NCI-H1436 treated with DMSO at 0.1 percent for 48 hours (cell line): ENCODE measurements at regions not wholly inside any gene's neighbourhood (a gene's known extent, or its start where the extent isn't known, plus 50 kb on each side); places are given as distances from the start of the nearest gene placed in this dataset.
"Not testable (repeated sequence)": the region's sequence is repeated elsewhere in the genome, so short reads cannot be mapped to it uniquely, and the experiment has no call there.

Source experiments
- DNase-seq: peaks from one replicate; lab custom pipeline; 2025; lab: John Stamatoyannopoulos, UW

DNA sequence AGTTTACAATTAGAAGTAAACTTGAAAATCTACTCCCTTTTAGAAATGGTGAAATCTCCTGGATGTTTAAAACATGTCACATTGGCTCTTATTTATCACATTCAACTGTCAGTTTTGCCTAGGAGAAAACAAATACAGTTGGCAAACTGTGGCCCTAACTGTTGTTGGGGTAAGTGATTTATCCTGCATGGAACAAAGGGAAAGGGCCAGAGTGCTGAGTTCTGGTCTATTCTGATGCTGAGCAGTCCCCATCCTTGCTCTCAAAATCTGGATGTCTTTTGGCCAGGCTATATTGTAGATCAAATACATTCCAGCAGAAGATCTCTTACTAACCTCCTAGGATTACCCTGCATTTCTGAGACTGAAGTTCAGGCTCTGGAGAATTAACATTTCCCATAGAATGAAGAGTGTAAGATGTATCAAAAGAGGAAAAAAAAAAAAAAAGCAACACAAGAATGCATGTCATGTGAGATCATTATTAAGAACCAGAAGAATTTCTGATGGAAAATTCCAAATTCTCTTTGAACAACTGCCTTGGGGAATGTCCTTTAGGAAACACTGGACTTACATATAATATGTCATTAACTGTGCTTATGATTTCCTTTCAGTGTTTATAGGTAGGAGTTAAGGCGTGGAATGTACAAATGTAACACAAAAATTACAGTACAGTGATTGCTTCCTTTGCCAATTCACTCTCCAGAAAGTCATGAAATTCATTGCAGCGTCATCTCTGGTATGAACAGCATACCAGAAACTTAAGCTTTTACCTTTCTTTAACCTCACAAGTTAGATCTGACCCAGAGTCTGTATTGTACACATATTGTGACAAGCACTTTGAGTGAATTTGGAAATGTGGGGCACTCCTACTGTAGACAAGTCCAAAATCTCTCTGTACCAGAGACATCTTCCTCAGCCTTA, 1012.5 kb upstream of the LCORL start:
- DNase-seq, result no peak

DNA sequence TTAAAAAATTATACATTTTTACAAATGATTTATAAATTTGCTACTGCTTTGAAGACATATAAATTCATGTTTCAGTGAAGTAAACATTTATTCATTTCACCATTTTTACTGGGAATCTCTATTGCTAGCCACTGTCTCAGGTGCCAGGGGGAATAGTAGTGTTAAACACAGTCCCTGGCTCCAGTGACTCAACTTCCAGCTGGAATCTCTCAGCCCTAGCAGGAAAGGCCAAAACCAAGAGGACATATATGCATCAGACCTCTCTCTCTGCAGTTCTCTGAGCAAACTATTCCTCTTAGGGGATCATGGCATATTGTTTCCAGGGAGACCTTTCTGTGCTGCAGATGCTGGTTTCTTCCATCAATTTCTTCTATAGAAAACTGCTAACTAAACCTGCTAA, 1009.0 kb upstream of the LCORL start:
- DNase-seq, result no peak

DNA sequence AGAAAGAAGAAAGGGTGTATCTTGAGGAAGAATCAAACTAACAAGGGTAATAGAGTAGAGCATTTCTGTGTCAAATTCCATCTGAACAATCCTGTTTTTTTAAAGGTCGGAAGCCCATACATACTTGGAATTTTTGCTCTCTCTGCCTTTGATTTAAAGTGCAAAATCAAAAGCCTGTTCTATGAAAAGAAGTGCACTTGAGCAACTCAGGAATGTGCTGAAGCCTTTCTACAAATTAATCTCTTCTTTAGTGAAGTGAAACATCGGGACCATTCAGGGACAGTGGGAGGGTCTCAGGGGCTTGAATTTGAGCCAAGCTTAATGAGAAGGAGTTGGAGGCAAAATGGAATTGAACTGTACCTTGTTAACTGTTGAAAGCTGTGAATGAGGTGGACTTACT, 1008.5 kb upstream of the LCORL start:
- no peak for DNase-seq

DNA sequence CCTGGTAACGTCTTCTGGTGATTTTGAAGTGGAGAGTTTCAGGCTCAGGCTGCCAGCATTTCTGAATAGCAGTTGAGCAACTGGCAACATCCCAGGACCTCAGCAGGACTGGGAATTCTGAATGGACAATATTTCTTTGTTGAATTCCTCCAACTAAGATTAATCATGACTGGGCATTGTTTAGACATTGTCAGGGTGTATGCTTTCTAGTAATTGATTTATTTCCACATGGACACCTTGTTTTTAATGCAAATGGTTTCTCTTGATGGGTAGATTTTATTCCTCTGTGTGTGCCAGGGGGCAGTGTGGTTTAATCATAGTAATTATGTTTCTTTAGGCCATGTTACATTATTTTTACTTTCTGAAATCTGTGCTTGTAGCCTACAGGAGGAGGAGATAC, 1004.7 kb upstream of the LCORL start:
- DNase-seq, result no peak

DNA sequence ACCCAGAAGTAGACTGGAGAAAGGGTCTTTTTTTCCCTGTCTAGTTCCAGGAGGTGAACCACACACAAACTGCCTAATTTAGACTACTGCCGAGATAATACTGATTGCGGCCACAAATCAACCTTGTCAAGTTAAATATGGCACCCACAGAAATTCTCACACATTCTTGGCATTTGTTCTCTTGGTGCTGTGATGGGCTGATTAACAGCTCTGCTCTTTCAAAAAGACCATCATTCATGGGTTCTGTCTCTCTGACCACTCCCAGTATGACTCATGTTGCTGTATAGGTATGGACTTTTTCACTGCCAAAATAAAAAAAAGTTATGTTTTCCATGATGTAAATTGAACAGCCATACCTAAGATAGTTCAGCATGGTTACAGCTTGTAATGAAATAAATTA, 1003.5 kb upstream of the LCORL start:
- no peak for DNase-seq

DNA sequence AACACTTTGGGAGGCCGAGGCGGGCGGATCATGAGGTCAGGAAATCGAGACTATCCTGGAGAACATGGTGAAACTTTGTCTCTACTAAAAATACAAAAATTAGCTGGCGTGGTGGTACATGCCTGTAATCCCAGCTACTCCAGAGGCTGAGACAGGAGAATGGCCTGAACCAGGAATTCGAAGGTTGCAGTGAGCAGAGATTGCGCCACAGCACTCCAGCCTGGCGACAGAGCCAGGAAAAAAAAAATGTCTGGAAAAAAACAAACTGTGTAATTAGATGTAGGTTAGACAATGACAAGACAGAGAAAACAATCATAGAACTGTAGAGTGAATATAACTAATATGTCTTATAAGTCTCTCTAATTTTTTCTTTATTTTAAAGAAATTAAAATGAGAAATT, 1002.5 kb upstream of the LCORL start:
- no peak for DNase-seq

DNA sequence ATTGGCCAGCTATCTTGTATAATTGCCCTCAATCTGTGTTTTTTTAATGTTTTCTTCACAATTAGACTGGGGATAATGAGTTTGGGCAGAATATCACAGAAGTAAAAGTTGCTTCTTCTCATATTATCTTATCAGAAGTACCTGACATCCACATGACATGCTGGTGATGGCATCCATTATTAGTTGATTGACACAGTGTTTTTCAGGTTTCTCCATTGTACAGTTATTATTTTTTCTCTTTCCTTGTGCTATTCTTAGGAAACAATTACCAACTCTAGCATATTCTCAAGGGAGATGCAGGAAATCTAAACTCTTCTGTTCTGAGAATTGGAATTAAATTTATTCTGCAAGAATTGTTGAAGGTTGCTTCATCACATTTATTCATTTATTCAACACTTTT, 1000.1 kb upstream of the LCORL start:
- DNase-seq, result no peak

- not testable (repeated sequence) for DNase-seq
These were observed 995.0 kb upstream of the LCORL start for GRCh38 chr4:19016550-19016949.

- no peak for DNase-seq
These were observed 993.0 kb upstream of the LCORL start for GRCh38 chr4:19014594-19014993.

GRCh38 chr4:19010761-19011160, 989.2 kb upstream of the LCORL start:
- DNase-seq, result no peak

DNA sequence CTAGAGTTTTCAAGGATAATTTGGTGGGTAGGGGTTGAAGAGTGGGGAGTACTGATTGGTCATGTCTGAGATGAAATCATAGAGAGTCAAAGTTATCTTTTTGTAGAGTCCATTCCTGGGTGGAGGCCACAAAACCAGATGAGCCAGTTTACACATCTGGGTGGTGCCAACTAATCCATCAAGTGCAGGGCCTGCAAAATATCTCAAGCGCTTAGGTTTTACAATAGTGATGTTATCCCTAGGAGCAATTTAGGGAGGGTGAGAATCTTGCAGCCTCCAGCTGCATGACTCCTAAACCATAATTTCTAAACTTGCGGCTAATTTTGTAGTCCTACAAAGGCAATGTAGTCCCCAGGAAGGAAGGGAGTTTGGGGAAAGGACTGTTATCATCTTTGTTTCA, 988.3 kb upstream of the LCORL start:
- no peak for DNase-seq

GRCh38 chr4:19005211-19005610, 983.7 kb upstream of the LCORL start:
- DNase-seq, result no peak

DNA sequence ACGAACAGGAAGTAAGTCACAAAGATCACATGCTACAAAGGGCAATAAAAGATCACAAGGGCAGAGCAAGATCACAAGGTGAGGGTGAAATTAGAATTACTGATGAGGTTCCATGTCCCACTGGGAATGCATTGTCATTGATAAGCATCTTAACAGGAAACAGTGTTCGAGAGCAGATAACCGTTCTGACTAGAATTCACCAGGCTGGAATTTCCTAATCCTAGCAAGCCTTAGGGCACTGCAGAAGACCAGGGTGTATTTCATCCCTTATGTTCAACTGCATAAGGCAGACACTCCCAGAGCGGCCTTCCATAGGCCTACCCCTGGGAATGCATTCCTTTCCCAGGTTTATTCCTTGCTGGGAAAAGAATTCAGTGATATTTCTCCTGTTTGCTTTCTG, 980.6 kb upstream of the LCORL start:
- no peak for DNase-seq

DNA sequence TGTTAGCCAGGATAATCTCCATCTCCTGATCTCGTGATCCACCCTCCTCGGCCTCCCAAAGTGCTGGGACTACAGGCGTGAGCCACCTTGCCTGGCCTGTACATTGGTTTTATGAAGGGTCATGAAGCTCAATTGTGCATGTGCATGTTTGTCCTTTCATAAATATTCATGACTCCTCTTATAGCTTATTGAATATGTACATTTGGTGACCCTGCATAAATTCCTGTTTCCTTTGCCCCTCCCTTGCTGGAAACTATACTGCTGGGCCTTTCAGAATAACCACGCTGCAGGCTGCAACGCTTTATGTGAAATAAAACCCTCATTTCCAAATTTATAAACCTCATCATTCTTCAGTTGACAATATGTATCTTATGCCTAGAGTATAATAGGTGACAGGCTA, 978.0 kb upstream of the LCORL start:
- DNase-seq, result no peak

DNA sequence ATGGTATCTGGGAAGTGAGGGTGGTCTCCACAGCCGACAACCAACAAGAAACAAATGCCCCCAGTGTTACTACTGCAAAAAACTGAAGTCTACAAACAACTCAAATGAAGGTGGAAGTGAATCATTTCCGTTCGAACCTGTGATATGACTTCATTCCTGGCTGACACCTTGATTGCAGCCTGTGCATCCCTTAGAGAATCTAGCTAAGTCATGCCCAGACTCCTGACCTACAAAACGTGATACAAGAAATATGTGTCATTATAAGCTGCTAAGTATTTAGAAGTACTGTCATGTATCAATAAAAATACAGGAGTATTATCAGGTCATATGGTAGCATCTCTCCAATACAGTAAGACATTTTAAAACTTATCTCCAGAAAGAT, 959.7 kb upstream of the LCORL start:
- DNase-seq, result no peak

- DNase-seq, result no peak
These were observed 959.1 kb upstream of the LCORL start for GRCh38 chr4:18980516-18981233.

GRCh38 chr4:18976884-18977283, 955.3 kb upstream of the LCORL start:
- DNase-seq, result no peak

- no peak for DNase-seq
These were observed 954.6 kb upstream of the LCORL start for GRCh38 chr4:18975916-18976808.

GRCh38 chr4:18973296-18973695, 951.7 kb upstream of the LCORL start:
- DNase-seq, result no peak

DNA sequence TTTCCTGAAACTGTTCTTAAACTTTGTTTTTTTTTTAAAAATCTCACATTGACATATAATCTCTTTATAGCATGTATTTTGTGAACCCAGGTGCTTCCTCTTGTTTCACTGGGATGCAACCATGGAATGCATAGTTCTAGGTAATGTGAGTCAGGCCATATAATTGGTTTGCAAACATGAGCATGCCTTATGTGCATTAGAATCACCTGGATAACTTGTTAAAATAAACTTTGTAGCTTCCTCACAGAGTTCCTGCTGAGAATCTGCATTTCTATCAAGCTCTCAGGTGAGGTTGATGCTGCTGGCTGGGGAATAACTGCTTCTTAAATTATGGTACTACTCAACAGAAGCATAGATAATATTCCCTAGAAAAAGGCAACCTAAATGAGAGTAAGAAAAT, 940.3 kb upstream of the LCORL start:
- DNase-seq, result no peak

GRCh38 chr4:18961266-18961665, 939.7 kb upstream of the LCORL start:
- DNase-seq, result no peak

- no peak for DNase-seq
These were observed 936.2 kb upstream of the LCORL start for GRCh38 chr4:18957716-18958115.

GRCh38 chr4:18954538-18954937, 933.0 kb upstream of the LCORL start:
- no peak for DNase-seq
